BLaER1 treated with 17β-estradiol and CSF1 and Interleukin-3, amounts not matched to agents 10 nM and 100 nM (cell line): ENCODE measurements at regions not wholly inside any gene's neighbourhood (a gene's known extent, or its start where the extent isn't known, plus 50 kb on each side); places are given as distances from the start of the nearest gene placed in this dataset.
"Not testable (repeated sequence)": the region's sequence is repeated elsewhere in the genome, so short reads cannot be mapped to it uniquely, and the experiment has no call there.

ENCODE experiments used
- H3K27ac ChIP-seq, 11 experiments: shearing (Covaris generic); formaldehyde crosslinking; 2 replicates each; pipeline ENCODE4 v1.8.1; 2022
- H3K27me3 ChIP-seq, 11 experiments: shearing (Covaris generic); formaldehyde crosslinking; 2 replicates each; pipeline ENCODE4 v1.8.1; 2022
- H3K36me3 ChIP-seq, 11 experiments: shearing (Covaris generic); formaldehyde crosslinking; 2 replicates each; pipeline ENCODE4 v1.8.1; 2022
- H3K4me1 ChIP-seq, 10 experiments: shearing (Covaris generic); formaldehyde crosslinking; 2 replicates each; pipeline ENCODE4 v1.8.1; 2022
- H3K4me2 ChIP-seq, 11 experiments: shearing (Covaris generic); formaldehyde crosslinking; 2 replicates each; pipeline ENCODE4 v1.8.1; 2022
- H3K4me3 ChIP-seq, 10 experiments: shearing (Covaris generic); formaldehyde crosslinking; 2 replicates each; pipeline ENCODE4 v1.8.1; 2022
- H3K9ac ChIP-seq, 11 experiments: shearing (Covaris generic); formaldehyde crosslinking; 2 replicates each; pipeline ENCODE4 v1.8.1; 2022
- H3K9me3 ChIP-seq, 11 experiments: shearing (Covaris generic); formaldehyde crosslinking; replicated peaks in 1 of 11; 2 replicates each; pipeline ENCODE4 v1.8.1; 2022
- H4K20me1 ChIP-seq, 11 experiments: shearing (Covaris generic); formaldehyde crosslinking; 2 replicates each; pipeline ENCODE4 v1.8.1; 2022
- Cebpa-rat ChIP-seq, 11 experiments: shearing (Covaris generic); IDR thresholded peaks; 2 replicates each; pipeline ENCODE4 v1.8.1; 2022

- H3K27me3 ChIP-seq, result no peaks in the 10 kb centered on the region
- H3K9me3 ChIP-seq, result peaks cover 8 to 20% (median 13%) of the 10 kb centered on the region in 11 experiments; a peak in 20 of 22 replicates
- no peaks in the 10 kb centered on the region for H3K36me3 ChIP-seq
- no peak for TF ChIP-seq Cebpa-rat (IDR thresholded peaks at IDR 0.05)
- no peak overlapping the region for H3K4me2 ChIP-seq
- H3K27ac ChIP-seq, result no peak overlapping the region
- peaks cover 0 to 29% (median 20%) of the 10 kb centered on the region in 10 experiments; a peak in 16 of 20 replicates for H3K4me1 ChIP-seq
- H3K9ac ChIP-seq, result no peak overlapping the region
- H4K20me1 ChIP-seq, result no peaks in the 10 kb centered on the region
- H3K4me3 ChIP-seq, result no peak overlapping the region
These were observed 207.3 kb downstream of the TRIB2 start for GRCh38 chr2:12923907-12924610.

- not testable (repeated sequence) for H4K20me1 ChIP-seq, H3K4me3 ChIP-seq, H3K36me3 ChIP-seq, H3K4me2 ChIP-seq, H3K9ac ChIP-seq, H3K27me3 ChIP-seq, H3K27ac ChIP-seq
- H3K9me3 ChIP-seq, result peaks cover 8 to 17% (median 13%) of the 10 kb centered on the region in 11 experiments; a peak in 19 of 22 replicates
- peaks cover 0 to 40% (median 33%) of the 10 kb centered on the region in 10 experiments; a peak in 16 of 20 replicates for H3K4me1 ChIP-seq
These were observed 209.9 kb downstream of the TRIB2 start for GRCh38 chr2:12926641-12927040.

GRCh38 chr2:12928197-12928774 lies 211.6 kb downstream of the TRIB2 start:
- H3K9ac ChIP-seq, result no peak overlapping the region
- H3K36me3 ChIP-seq, result no peaks in the 10 kb centered on the region
- peaks cover 8 to 17% (median 13%) of the 10 kb centered on the region in 11 experiments; a peak in 19 of 22 replicates for H3K9me3 ChIP-seq
- H3K4me3 ChIP-seq, result no peak overlapping the region
- no peak for TF ChIP-seq Cebpa-rat (IDR thresholded peaks at IDR 0.05)
- peaks cover 0 to 8% (median 0%) of the 10 kb centered on the region in 11 experiments; a peak in 2 of 22 replicates for H3K27me3 ChIP-seq
- no peaks in the 10 kb centered on the region for H4K20me1 ChIP-seq
- peaks cover 0 to 32% (median 31%) of the 10 kb centered on the region in 10 experiments; a peak in 16 of 20 replicates for H3K4me1 ChIP-seq
- no peak overlapping the region for H3K27ac ChIP-seq
- H3K4me2 ChIP-seq, result peak overlapping the region in 8 of 11 experiments; percentile 29 to 68 (median 56); a peak in 13 of 22 replicates

GRCh38 chr2:12928775-12929401 lies 212.2 kb downstream of the TRIB2 start:
- Histone ChIP-seq H3K4me1 (peaks cover 0 to 32% (median 31%) of the 10 kb centered on the region in 10 experiments; a peak in 16 of 20 replicates), H3K4me2 (peak overlapping the region in 8 of 11 experiments; percentile 29 to 68 (median 56); a peak in 15 of 22 replicates), H3K36me3 (no peaks in the 10 kb centered on the region), H3K9me3 (peaks cover 8 to 17% (median 13%) of the 10 kb centered on the region in 11 experiments; a peak in 19 of 22 replicates), H3K9ac (no peak overlapping the region), H3K4me3 (no peak overlapping the region), H4K20me1 (no peaks in the 10 kb centered on the region), H3K27ac (no peak overlapping the region), H3K27me3 (peaks cover 0 to 8% (median 0%) of the 10 kb centered on the region in 11 experiments; a peak in 2 of 22 replicates)
- TF ChIP-seq Cebpa-rat (IDR thresholded peaks at IDR 0.05), result no peak

GRCh38 chr2:12929758-12930157 lies 213.0 kb downstream of the TRIB2 start:
- Histone ChIP-seq H3K4me3 (no peak overlapping the region), H3K9me3 (peaks cover 8 to 17% (median 13%) of the 10 kb centered on the region in 11 experiments; a peak in 19 of 22 replicates), H3K4me1 (peaks cover 0 to 32% (median 31%) of the 10 kb centered on the region in 10 experiments; a peak in 16 of 20 replicates), H4K20me1 (no peaks in the 10 kb centered on the region), H3K4me2 (peak overlapping the region in 9 of 11 experiments; percentile 22 to 68 (median 54); a peak in 14 of 22 replicates), H3K36me3 (no peaks in the 10 kb centered on the region), H3K9ac (no peak overlapping the region), H3K27me3 (peaks cover 0 to 8% (median 0%) of the 10 kb centered on the region in 11 experiments; a peak in 2 of 22 replicates), H3K27ac (no peak overlapping the region)
- TF ChIP-seq Cebpa-rat (IDR thresholded peaks at IDR 0.05), result no peak

GRCh38 chr2:12930391-12930790 lies 213.7 kb downstream of the TRIB2 start:
- Histone ChIP-seq H3K4me1 (peaks cover 0 to 32% (median 31%) of the 10 kb centered on the region in 10 experiments; a peak in 16 of 20 replicates), H3K9me3 (peaks cover 8 to 17% (median 13%) of the 10 kb centered on the region in 11 experiments; a peak in 19 of 22 replicates), H3K27me3 (peaks cover 0 to 8% (median 0%) of the 10 kb centered on the region in 11 experiments; a peak in 2 of 22 replicates), H3K27ac (no peak overlapping the region), H4K20me1 (no peaks in the 10 kb centered on the region), H3K4me2 (peak overlapping the region in 9 of 11 experiments; percentile 22 to 68 (median 54); a peak in 18 of 22 replicates), H3K36me3 (no peaks in the 10 kb centered on the region), H3K4me3 (no peak overlapping the region), H3K9ac (no peak overlapping the region)
- no peak for TF ChIP-seq Cebpa-rat (IDR thresholded peaks at IDR 0.05)

- Histone ChIP-seq H3K36me3 (no peaks in the 10 kb centered on the region), H3K9me3 (peaks cover 6 to 9% (median 9%) of the 10 kb centered on the region in 11 experiments; a peak in 19 of 22 replicates), H3K4me1 (peaks cover 0 to 32% (median 31%) of the 10 kb centered on the region in 10 experiments; a peak in 16 of 20 replicates), H3K27ac (no peak overlapping the region), H3K9ac (no peak overlapping the region), H3K27me3 (peaks cover 0 to 8% (median 0%) of the 10 kb centered on the region in 11 experiments; a peak in 2 of 22 replicates), H3K4me2 (peak overlapping the region in 6 of 11 experiments; percentile 39 to 68 (median 60); a peak in 9 of 22 replicates), H4K20me1 (no peaks in the 10 kb centered on the region), H3K4me3 (no peak overlapping the region)
- TF ChIP-seq Cebpa-rat (IDR thresholded peaks at IDR 0.05), result no peak
These were observed 214.6 kb downstream of the TRIB2 start for GRCh38 chr2:12931186-12931844.

- H4K20me1 ChIP-seq, result no peaks in the 10 kb centered on the region
- no peak for TF ChIP-seq Cebpa-rat (IDR thresholded peaks at IDR 0.05)
- peaks cover 0 to 32% (median 31%) of the 10 kb centered on the region in 10 experiments; a peak in 16 of 20 replicates for H3K4me1 ChIP-seq
These were observed 215.5 kb downstream of the TRIB2 start for GRCh38 chr2:12932192-12932591.

More at GRCh38 chr2:12932192-12932591, 215.5 kb downstream of the TRIB2 start:
- Histone ChIP-seq H3K27ac (no peak overlapping the region), H3K4me2 (no peak overlapping the region), H3K9me3 (peaks cover 0 to under 1% (median 0%) of the 10 kb centered on the region in 11 experiments; a peak in 3 of 22 replicates), H3K36me3 (no peaks in the 10 kb centered on the region), H3K27me3 (peaks cover 0 to 8% (median 0%) of the 10 kb centered on the region in 11 experiments; a peak in 2 of 22 replicates), H3K9ac (no peak overlapping the region), H3K4me3 (no peak overlapping the region)
